HG02981 (cell line): ENCODE measurements at regions not wholly inside any gene's neighbourhood (a gene's known extent, or its start where the extent isn't known, plus 50 kb on each side); places are given as distances from the start of the nearest gene placed in this dataset.

Experiments
- ATAC-seq: cut with Tn5 transposase; IDR thresholded peaks from one replicate; pipeline ENCODE4 v1.9.1; 2021; ENCODE audit warnings: mild to moderate bottlenecking, moderate library complexity; ENCODE audit not compliant: unreplicated experiment

GRCh38 chr4:30837131-30837539 is 117.0 kb downstream of the PCDH7 start:
- no peak for ATAC-seq

- ATAC-seq = no peak
Measured at GRCh38 chr4:30837861-30838260, 117.7 kb downstream of the PCDH7 start.

- ATAC-seq = no peak
Measured at GRCh38 chr4:30838331-30838730, 118.2 kb downstream of the PCDH7 start.

- no peak for ATAC-seq
Measured at GRCh38 chr4:30839583-30840520, 119.7 kb downstream of the PCDH7 start.

- no peak for ATAC-seq
Measured at GRCh38 chr4:30840571-30840970, 120.4 kb downstream of the PCDH7 start.

GRCh38 chr4:30842142-30842541 is 122.0 kb downstream of the PCDH7 start:
- no peak for ATAC-seq

- ATAC-seq = no peak
Measured at GRCh38 chr4:30842689-30843088, 122.5 kb downstream of the PCDH7 start.

- ATAC-seq = no peak
Measured at GRCh38 chr4:30844861-30845582, 124.9 kb downstream of the PCDH7 start.

- no peak for ATAC-seq
Measured at GRCh38 chr4:30847167-30847566, 127.0 kb downstream of the PCDH7 start.

- no peak for ATAC-seq
Measured at GRCh38 chr4:30847958-30848357, 127.8 kb downstream of the PCDH7 start.

GRCh38 chr4:30854531-30854930 is 134.4 kb downstream of the PCDH7 start:
- no peak for ATAC-seq

GRCh38 chr4:30855232-30855631 is 135.1 kb downstream of the PCDH7 start:
- no peak for ATAC-seq

- ATAC-seq = no peak
Measured at GRCh38 chr4:30856795-30857564, 136.8 kb downstream of the PCDH7 start.

GRCh38 chr4:30860978-30861377 is 140.8 kb downstream of the PCDH7 start:
- no peak for ATAC-seq

- ATAC-seq = no peak
Measured at GRCh38 chr4:30862196-30862595, 142.0 kb downstream of the PCDH7 start.

GRCh38 chr4:30863021-30863420 is 142.9 kb downstream of the PCDH7 start:
- no peak for ATAC-seq

GRCh38 chr4:30865691-30866090 is 145.5 kb downstream of the PCDH7 start:
- no peak for ATAC-seq

- no peak for ATAC-seq
Measured at GRCh38 chr4:30866346-30866745, 146.2 kb downstream of the PCDH7 start.

GRCh38 chr4:30866907-30867306 is 146.7 kb downstream of the PCDH7 start:
- no peak for ATAC-seq

GRCh38 chr4:30867427-30867826 is 147.3 kb downstream of the PCDH7 start:
- no peak for ATAC-seq
